Tibial artery (tissue), 4 donors: ENCODE measurements at regions not wholly inside any gene's neighbourhood (a gene's known extent, or its start where the extent isn't known, plus 50 kb on each side); places are given as distances from the start of the nearest gene placed in this dataset.

Source experiments
- DNase-seq, 2 donors: peaks; one replicate each; pipeline ENCODE4 v3.0.0-alpha.2; 2019
- H3K27ac ChIP-seq, 2 donors: fragments of 200-600 bp; sonication (generic) in 1 of 2; 1 replicate in 1 of 2; 2 replicates in 1 of 2; pipeline ENCODE4 v1.5.1; 2018 to 2019; ENCODE audit warnings: mild to moderate bottlenecking in 1 of 2
- H3K27me3 ChIP-seq, 2 donors: fragments of 200-600 bp; sonication (generic) in 1 of 2; one replicate each; pipeline versions ENCODE4 v1.5.1 to v1.6.0; 2016 to 2019
- H3K36me3 ChIP-seq, 3 donors: fragments of 200-600 bp; sonication (generic) in 2 of 3; one replicate each; pipeline ENCODE4 v1.5.1; 2016 to 2019; ENCODE audit warnings: mild to moderate bottlenecking in 2 of 3
- H3K4me1 ChIP-seq, 4 donors: fragments of 200-600 bp; sonication (generic) in 2 of 4; 1 replicate in 3 of 4; 2 replicates in 1 of 4; pipeline ENCODE4 v1.5.1; 2016 to 2019
- H3K4me3 ChIP-seq, 2 donors: fragments of 200-600 bp; sonication (generic) in 1 of 2; 1 replicate in 1 of 2; 2 replicates in 1 of 2; pipeline ENCODE4 v1.5.1; 2018 to 2019; ENCODE audit warnings: mild to moderate bottlenecking in 2 of 2
- H3K9me3 ChIP-seq, 3 donors: fragments of 200-600 bp; sonication (generic) in 1 of 3; one replicate each; pipeline ENCODE4 v1.5.1; 2016 to 2019
- CTCF ChIP-seq, 2 experiments: fragments of 200-600 bp in 1 of 2; fragments of 450-650 bp in 1 of 2; IDR thresholded peaks; one replicate each; pipeline ENCODE4 v1.5.1; 2017 to 2019; ENCODE audit warnings: antibody characterized with exemption in 2 of 2, mild to moderate bottlenecking in 1 of 2, moderate library complexity in 1 of 2
- intact Hi-C: fragments of 100-400 bp; cut with DNase I; formaldehyde crosslinking; loops from one replicate; pipeline ENCODE4 v1.15.0; 2023; ENCODE audit warnings: low total_unique reads

DNA sequence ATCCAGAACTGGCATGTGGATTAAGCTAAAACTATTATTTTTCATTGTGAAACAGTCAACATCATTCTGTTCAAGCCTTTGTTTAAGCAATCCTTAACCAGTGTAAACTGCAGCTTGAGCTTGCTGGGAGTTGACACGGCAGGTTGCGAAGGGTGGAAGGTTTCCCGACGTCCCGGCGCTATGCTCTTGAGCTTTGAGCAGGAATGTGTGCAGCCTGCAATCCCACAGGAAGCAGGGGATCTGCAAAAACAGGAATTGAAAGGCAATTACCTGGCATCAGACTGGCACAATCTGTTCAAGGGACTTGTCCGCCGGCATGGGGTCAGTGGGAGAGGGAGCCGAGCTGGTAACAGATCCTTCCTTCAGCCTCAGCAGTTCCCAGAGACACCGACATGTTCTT lies 586.7 kb upstream of the SGCG start:
- Histone ChIP-seq H3K36me3 (no peaks in the 10 kb centered on the region), H3K27me3 (no peaks in the 10 kb centered on the region), H3K27ac (no peak overlapping the region), H3K4me3 (no peak overlapping the region), H3K9me3 (no peaks in the 10 kb centered on the region), H3K4me1 (no peaks in the 10 kb centered on the region)
- intact Hi-C loops: no loop called here
- no peak for TF ChIP-seq CTCF (IDR thresholded peaks at IDR 0.05)
- DNase-seq: no peak

GRCh38 chr13:22596171-22596863 lies 584.5 kb upstream of the SGCG start:
- H3K9me3 ChIP-seq: no peaks in the 10 kb centered on the region
- intact Hi-C loops: no loop called here
- TF ChIP-seq CTCF (IDR thresholded peaks at IDR 0.05): no peak
- peak overlapping the region in 1 of 2 donors; percentile 21 for H3K27ac ChIP-seq
- H3K36me3 ChIP-seq: no peaks in the 10 kb centered on the region
- H3K27me3 ChIP-seq: no peaks in the 10 kb centered on the region
- H3K4me1 ChIP-seq: no peaks in the 10 kb centered on the region
- DNase-seq: no peak
- no peak overlapping the region for H3K4me3 ChIP-seq

DNA sequence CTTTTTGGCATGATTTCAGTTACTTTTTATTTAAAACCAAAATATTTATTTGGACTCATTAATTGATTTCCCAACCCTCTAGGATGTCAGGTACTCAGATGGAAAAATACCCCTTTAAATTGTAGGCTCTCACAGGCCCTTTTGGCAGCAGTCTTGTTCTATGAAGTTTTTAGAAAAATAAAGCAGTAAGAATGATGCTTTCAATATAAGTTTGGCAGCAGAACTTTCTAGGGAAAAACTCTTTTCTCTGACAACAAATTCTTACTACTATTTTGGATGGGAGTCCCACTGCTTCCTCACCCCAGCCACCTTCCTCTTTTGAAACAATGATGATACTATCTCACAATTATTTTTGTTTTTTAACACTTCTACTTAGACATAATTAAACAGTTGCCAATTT lies 581.6 kb upstream of the SGCG start:
- no peaks in the 10 kb centered on the region for H3K9me3 ChIP-seq
- no peak overlapping the region for H3K4me3 ChIP-seq
- H3K4me1 ChIP-seq: no peaks in the 10 kb centered on the region
- no peak overlapping the region for H3K27ac ChIP-seq
- no peaks in the 10 kb centered on the region for H3K27me3 ChIP-seq
- no peak for TF ChIP-seq CTCF (IDR thresholded peaks at IDR 0.05)
- H3K36me3 ChIP-seq: no peaks in the 10 kb centered on the region
- intact Hi-C loops: no loop called here
- DNase-seq: no peak

DNA sequence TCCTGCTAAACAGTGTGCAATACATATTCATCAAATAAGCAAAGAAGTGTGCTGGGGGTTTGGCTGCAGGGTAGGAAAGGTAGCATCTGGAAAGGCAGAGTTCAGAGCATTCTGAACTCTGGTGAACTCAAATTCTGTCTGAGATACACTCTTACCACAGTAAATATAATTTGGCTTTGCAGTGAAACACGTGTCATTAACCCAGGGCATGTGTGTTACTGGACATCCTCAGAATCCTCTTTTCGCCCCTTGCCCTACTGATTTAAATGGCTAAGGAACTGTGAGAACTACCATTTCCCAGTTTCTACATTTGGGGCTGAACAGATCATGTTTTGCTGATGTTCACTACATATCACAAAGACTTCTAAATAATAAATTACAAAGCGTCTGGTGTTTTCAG lies 562.8 kb upstream of the SGCG start:
- no peaks in the 10 kb centered on the region for H3K4me1 ChIP-seq
- H3K27ac ChIP-seq: no peak overlapping the region
- H3K36me3 ChIP-seq: no peaks in the 10 kb centered on the region
- no peak for DNase-seq
- TF ChIP-seq CTCF (IDR thresholded peaks at IDR 0.05): no peak
- peaks cover 0 to 3% (median 0%) of the 10 kb centered on the region in 3 donors for H3K9me3 ChIP-seq
- H3K27me3 ChIP-seq: no peaks in the 10 kb centered on the region
- no peak overlapping the region for H3K4me3 ChIP-seq
- intact Hi-C loops: no loop called here

DNA sequence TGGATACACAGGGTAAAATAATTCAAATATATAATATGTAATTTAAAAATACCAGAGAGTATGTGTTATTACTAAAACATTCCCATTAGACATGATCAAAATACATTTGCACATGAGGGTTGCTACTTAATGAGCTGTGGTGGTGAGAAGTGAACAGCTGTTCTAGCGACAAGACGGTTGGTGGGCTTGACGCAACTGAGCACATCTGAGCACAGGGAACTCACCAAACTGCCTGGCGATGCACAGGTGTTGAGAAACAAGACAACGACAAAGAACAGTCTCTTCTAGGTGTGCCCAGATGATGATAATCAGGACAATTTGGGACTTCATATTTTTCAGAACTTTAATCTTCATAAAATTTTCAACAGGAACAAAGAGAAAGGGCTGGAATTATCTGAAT lies 555.1 kb upstream of the SGCG start:
- no peak for DNase-seq
- Histone ChIP-seq H3K27ac (no peak overlapping the region), H3K9me3 (no peaks in the 10 kb centered on the region), H3K4me3 (no peak overlapping the region), H3K27me3 (no peaks in the 10 kb centered on the region), H3K36me3 (no peaks in the 10 kb centered on the region), H3K4me1 (no peaks in the 10 kb centered on the region)
- TF ChIP-seq CTCF (IDR thresholded peaks at IDR 0.05): no peak
- intact Hi-C loops: no loop called here

- Histone ChIP-seq H3K27ac (no peak overlapping the region), H3K27me3 (no peaks in the 10 kb centered on the region), H3K36me3 (no peaks in the 10 kb centered on the region), H3K9me3 (peaks cover 0 to 3% (median 0%) of the 10 kb centered on the region in 3 donors), H3K4me3 (no peak overlapping the region), H3K4me1 (no peaks in the 10 kb centered on the region)
- DNase-seq: no peak
- no peak for TF ChIP-seq CTCF (IDR thresholded peaks at IDR 0.05)
- intact Hi-C loops: no loop called here
Measured at GRCh38 chr13:22629374-22629773, 551.4 kb upstream of the SGCG start.
